B cell (primary cell): ENCODE measurements at regions not wholly inside any gene's neighbourhood (a gene's known extent, or its start where the extent isn't known, plus 50 kb on each side); places are given as distances from the start of the nearest gene placed in this dataset.

ENCODE experiments used
- EZH2 ChIP-seq: IDR thresholded peaks from 2 replicates; pipeline ENCODE4 v1.6.1; 2012; ENCODE audit warnings: borderline replicate concordance, low read depth, mild to moderate bottlenecking, moderate library complexity, low read length; ENCODE audit not compliant: insufficient read depth, poor library complexity, severe bottlenecking
- TF ChIP-seq, protein P1 (sequence below): fragments of 200-600 bp; IDR thresholded peaks from one replicate; pipeline ENCODE4 v1.8.0; 2022; ENCODE audit warnings: antibody characterized with exemption, mild to moderate bottlenecking

DNA sequence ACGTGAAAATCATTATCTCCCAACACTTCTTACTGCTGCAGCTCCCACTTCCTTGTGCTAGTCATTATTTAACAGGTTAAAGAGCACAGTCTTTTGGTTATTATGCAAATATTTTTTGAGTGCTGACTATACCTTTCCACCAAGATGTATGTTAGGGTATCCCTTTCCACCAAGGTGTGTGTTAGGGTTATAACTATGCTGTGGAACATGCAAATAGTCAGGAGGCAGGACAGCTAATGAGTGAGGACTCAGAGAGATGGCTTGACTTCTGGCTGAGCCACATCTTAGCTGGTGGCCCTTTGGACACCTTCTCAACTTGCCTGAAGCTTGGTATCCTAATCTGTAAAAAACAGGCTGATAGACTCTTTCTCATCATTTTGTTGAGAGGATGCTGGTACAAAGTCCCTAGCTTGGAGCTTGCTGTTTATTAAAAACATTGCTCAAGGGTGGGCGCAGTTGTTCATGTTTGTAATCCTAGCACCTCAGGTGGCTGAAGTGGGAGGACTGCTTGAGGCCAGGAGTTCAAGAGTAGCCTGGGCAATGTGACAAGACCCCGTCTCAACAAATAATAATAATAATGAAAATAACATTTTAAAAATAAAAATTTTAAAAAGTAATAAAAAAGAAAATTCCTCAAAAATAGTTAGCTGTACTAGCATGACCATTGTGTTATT is 160.5 kb upstream of the ADAMTS9 start:
- TF ChIP-seq, protein P1, sequence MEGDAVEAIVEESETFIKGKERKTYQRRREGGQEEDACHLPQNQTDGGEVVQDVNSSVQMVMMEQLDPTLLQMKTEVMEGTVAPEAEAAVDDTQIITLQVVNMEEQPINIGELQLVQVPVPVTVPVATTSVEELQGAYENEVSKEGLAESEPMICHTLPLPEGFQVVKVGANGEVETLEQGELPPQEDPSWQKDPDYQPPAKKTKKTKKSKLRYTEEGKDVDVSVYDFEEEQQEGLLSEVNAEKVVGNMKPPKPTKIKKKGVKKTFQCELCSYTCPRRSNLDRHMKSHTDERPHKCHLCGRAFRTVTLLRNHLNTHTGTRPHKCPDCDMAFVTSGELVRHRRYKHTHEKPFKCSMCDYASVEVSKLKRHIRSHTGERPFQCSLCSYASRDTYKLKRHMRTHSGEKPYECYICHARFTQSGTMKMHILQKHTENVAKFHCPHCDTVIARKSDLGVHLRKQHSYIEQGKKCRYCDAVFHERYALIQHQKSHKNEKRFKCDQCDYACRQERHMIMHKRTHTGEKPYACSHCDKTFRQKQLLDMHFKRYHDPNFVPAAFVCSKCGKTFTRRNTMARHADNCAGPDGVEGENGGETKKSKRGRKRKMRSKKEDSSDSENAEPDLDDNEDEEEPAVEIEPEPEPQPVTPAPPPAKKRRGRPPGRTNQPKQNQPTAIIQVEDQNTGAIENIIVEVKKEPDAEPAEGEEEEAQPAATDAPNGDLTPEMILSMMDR, result no peak
- no peak for TF ChIP-seq EZH2
